ENCODE measurements at regions not wholly inside any gene's neighbourhood (a gene's known extent, or its start where the extent isn't known, plus 50 kb on each side); places are given as distances from the start of the nearest gene placed in this dataset.

DNA sequence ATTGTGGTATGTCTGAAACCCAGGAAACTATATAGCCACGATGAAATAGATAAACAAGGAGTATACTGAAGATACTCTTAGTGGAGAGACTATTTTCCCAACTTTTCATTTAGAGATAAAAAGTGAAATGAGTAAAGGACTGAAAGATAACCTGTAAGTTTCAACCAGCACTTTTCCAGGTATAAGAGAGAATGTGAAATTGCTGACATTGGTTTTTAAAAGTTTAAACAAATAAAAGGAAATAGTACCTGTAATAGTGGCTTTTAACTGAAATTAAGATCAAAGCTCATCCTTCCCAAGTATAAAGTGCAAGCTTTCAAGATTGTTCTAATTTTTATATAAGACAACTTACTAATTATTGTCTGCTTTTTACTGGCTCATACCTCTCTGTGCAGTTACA lies 130.2 kb upstream of the CCN2 start:
- no peak overlapping the region for H3K27ac Mint-ChIP-seq
- CTCF ChIA-PET, result no interaction called here
- ATAC-seq (ENCODE audit: low read depth) (no peak), DNase-seq (no peak)
- POLR2A ChIA-PET, result no interaction called here
- intact Hi-C loops (cut with micrococcal nuclease), result no loop called here
- H3K4me3 Mint-ChIP-seq, result no peak overlapping the region
- no peaks in the 10 kb centered on the region for H3K36me3 Mint-ChIP-seq (ENCODE audit: low read depth)
- no peaks in the 10 kb centered on the region for H3K27me3 Mint-ChIP-seq
- H3K9me3 Mint-ChIP-seq, result no peaks in the 10 kb centered on the region
- TF ChIP-seq, protein P1, sequence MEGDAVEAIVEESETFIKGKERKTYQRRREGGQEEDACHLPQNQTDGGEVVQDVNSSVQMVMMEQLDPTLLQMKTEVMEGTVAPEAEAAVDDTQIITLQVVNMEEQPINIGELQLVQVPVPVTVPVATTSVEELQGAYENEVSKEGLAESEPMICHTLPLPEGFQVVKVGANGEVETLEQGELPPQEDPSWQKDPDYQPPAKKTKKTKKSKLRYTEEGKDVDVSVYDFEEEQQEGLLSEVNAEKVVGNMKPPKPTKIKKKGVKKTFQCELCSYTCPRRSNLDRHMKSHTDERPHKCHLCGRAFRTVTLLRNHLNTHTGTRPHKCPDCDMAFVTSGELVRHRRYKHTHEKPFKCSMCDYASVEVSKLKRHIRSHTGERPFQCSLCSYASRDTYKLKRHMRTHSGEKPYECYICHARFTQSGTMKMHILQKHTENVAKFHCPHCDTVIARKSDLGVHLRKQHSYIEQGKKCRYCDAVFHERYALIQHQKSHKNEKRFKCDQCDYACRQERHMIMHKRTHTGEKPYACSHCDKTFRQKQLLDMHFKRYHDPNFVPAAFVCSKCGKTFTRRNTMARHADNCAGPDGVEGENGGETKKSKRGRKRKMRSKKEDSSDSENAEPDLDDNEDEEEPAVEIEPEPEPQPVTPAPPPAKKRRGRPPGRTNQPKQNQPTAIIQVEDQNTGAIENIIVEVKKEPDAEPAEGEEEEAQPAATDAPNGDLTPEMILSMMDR (IDR thresholded peaks at IDR 0.05), result no peak
- H3K4me1 Mint-ChIP-seq, result peaks cover 13% of the 10 kb centered on the region

DNA sequence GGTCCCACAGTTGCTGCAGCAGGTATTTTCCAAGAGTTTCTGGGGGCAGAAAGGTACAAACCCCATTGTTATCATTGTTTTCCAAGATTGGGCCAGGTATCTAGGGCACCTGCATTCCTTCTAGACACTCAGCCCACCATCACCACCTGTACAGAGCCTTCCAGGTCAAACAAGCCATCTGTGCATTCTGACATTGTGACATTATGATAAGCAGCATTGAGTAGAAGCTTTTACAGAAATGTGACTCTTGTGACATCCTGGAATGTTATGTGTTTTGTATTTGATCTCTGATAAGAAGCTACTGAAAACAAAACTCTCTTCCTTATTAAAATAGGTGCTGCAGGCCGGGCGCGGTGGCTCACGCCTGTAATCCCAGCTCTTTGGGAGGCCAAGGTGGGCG lies 128.1 kb upstream of the CCN2 start:
- intact Hi-C loops (cut with micrococcal nuclease), result no loop called here
- ATAC-seq (ENCODE audit: low read depth) (no peak), DNase-seq (no peak)
- Mint-ChIP-seq H3K27me3 (no peaks in the 10 kb centered on the region), H3K4me3 (no peak overlapping the region), H3K9me3 (no peaks in the 10 kb centered on the region), H3K36me3 (ENCODE audit: low read depth) (no peaks in the 10 kb centered on the region), H3K27ac (no peak overlapping the region), H3K4me1 (no peaks in the 10 kb centered on the region)
- TF ChIP-seq, protein P1 (IDR thresholded peaks at IDR 0.05), result no peak
- ChIA-PET CTCF (no interaction called here), POLR2A (interaction anchor here (0.7 kb wide), 1 partner anchor 128 kb away, joined by 5 read pairs; the partner anchor contains the start of gene CCN2)

DNA sequence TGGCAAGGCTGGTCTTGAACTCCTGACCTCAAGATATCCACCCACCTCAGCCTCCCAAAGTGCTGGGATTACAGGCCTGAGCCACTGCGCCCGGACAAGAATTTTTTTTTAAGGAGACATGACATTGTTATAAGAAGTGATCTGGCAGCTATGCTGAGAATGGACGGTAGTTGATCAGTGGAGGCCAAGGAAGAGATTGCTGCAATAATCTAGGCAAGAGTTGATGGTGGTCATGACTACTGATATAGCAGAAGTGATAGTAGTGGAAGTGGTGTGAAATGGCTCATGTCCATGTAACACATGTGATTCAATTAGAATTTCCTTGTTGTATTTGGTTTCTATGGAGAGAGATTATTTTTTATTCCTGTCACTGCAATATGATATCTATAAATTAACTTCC lies 125.3 kb upstream of the CCN2 start:
- no peak overlapping the region for H3K4me3 Mint-ChIP-seq
- no peaks in the 10 kb centered on the region for H3K27me3 Mint-ChIP-seq
- ChIA-PET CTCF (no interaction called here), POLR2A (no interaction called here)
- no peaks in the 10 kb centered on the region for H3K36me3 Mint-ChIP-seq (ENCODE audit: low read depth)
- DNase-seq (no peak), ATAC-seq (ENCODE audit: low read depth) (no peak)
- H3K27ac Mint-ChIP-seq, result no peak overlapping the region
- intact Hi-C loops (cut with micrococcal nuclease), result no loop called here
- no peaks in the 10 kb centered on the region for H3K9me3 Mint-ChIP-seq
- TF ChIP-seq, protein P1 (IDR thresholded peaks at IDR 0.05), result no peak
- no peaks in the 10 kb centered on the region for H3K4me1 Mint-ChIP-seq

DNA sequence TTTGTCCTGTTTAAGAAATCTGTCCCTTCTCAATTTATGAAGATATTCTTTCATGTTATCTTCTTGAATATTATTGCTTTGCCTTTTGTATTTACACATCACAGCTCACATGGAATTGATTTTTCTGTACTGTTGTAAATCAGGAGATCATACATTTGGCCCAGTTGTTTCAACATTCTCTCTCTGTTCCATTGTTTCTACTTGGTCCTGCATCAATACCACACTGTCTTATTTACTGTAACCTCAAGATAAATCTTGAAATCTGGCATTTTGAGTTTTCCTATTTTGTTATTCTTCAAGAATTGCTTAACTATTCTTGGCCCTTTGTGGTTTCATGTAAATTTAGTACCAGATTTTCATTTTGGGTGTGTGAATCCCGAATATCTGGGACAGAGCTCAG lies 121.7 kb upstream of the CCN2 start:
- ATAC-seq (ENCODE audit: low read depth) (no peak), DNase-seq (no peak)
- POLR2A ChIA-PET, result no interaction called here
- intact Hi-C loops (cut with micrococcal nuclease), result no loop called here
- Mint-ChIP-seq H3K27me3 (no peaks in the 10 kb centered on the region), H3K27ac (no peak overlapping the region), H3K9me3 (no peaks in the 10 kb centered on the region), H3K4me3 (no peak overlapping the region), H3K4me1 (peaks cover 4% of the 10 kb centered on the region), H3K36me3 (ENCODE audit: low read depth) (no peaks in the 10 kb centered on the region)
- TF ChIP-seq, protein P1 (IDR thresholded peaks at IDR 0.05), result no peak
- CTCF ChIA-PET, result no interaction called here

DNA sequence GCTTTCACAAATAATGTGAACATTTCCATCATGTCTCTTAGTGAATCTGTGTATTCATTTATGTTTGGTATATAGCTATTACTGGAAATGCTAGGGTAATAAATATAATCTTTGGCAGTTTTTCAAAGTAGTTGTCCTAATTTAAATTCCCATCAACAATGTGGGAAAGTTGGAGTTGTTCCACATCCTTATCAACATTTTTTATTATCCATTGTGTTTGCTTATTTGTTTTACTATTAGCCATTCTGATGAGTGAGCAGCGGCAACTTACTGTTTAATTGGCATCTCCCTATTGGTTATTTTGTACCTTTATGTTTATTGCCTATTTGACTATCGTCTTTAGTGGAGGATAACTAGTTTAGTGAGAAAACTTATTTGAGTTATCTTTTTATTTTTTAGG lies 121.1 kb upstream of the CCN2 start:
- Mint-ChIP-seq H3K9me3 (no peaks in the 10 kb centered on the region), H3K4me1 (peaks cover 4% of the 10 kb centered on the region), H3K27me3 (no peaks in the 10 kb centered on the region), H3K27ac (no peak overlapping the region), H3K36me3 (ENCODE audit: low read depth) (no peaks in the 10 kb centered on the region), H3K4me3 (no peak overlapping the region)
- CTCF ChIA-PET, result no interaction called here
- no peak for ATAC-seq (ENCODE audit: low read depth)
- DNase-seq, result no peak
- intact Hi-C loops (cut with micrococcal nuclease), result no loop called here
- TF ChIP-seq, protein P1 (IDR thresholded peaks at IDR 0.05), result no peak
- POLR2A ChIA-PET, result no interaction called here
